GM19467 (cell line): ENCODE measurements at regions not wholly inside any gene's neighbourhood (a gene's known extent, or its start where the extent isn't known, plus 50 kb on each side); places are given as distances from the start of the nearest gene placed in this dataset.
"Not testable (repeated sequence)": the region's sequence is repeated elsewhere in the genome, so short reads cannot be mapped to it uniquely, and the experiment has no call there.

Source experiments
- ATAC-seq: cut with Tn5 transposase; IDR thresholded peaks from one replicate; pipeline ENCODE4 v1.9.1; 2021; ENCODE audit warnings: mild to moderate bottlenecking, moderate library complexity; ENCODE audit not compliant: unreplicated experiment

- ATAC-seq = not testable (repeated sequence)
These were observed 166.4 kb upstream of the TMCC3 start for GRCh38 chr12:94816746-94817145.

- ATAC-seq = no peak
These were observed 165.6 kb upstream of the TMCC3 start for GRCh38 chr12:94815958-94816357.

- no peak for ATAC-seq
These were observed 165.1 kb upstream of the TMCC3 start for GRCh38 chr12:94815450-94815849.

- ATAC-seq = no peak
These were observed 163.0 kb upstream of the TMCC3 start for GRCh38 chr12:94813314-94813713.

GRCh38 chr12:94812345-94812744, 162.0 kb upstream of the TMCC3 start:
- ATAC-seq = no peak

- no peak for ATAC-seq
These were observed 161.3 kb upstream of the TMCC3 start for GRCh38 chr12:94811611-94812010.

GRCh38 chr12:94807951-94808350, 157.6 kb upstream of the TMCC3 start:
- no peak for ATAC-seq

- ATAC-seq = no peak
These were observed 156.3 kb upstream of the TMCC3 start for GRCh38 chr12:94806617-94807016.

GRCh38 chr12:94805749-94806529, 155.6 kb upstream of the TMCC3 start:
- ATAC-seq = no peak

- no peak for ATAC-seq
These were observed 153.6 kb upstream of the TMCC3 start for GRCh38 chr12:94803939-94804338.

GRCh38 chr12:94802796-94803195, 152.4 kb upstream of the TMCC3 start:
- ATAC-seq = no peak

- no peak for ATAC-seq
These were observed 151.4 kb upstream of the TMCC3 start for GRCh38 chr12:94801745-94802144.

GRCh38 chr12:94799136-94799535, 148.8 kb upstream of the TMCC3 start:
- ATAC-seq = no peak

GRCh38 chr12:94798113-94798512, 147.8 kb upstream of the TMCC3 start:
- no peak for ATAC-seq

- no peak for ATAC-seq
These were observed 145.2 kb upstream of the TMCC3 start for GRCh38 chr12:94795520-94795919.

- no peak for ATAC-seq
These were observed 144.7 kb upstream of the TMCC3 start for GRCh38 chr12:94795044-94795443.

- ATAC-seq = no peak
These were observed 142.8 kb upstream of the TMCC3 start for GRCh38 chr12:94793191-94793595.

GRCh38 chr12:94792693-94793092, 142.3 kb upstream of the TMCC3 start:
- no peak for ATAC-seq

GRCh38 chr12:94791933-94792332, 141.6 kb upstream of the TMCC3 start:
- no peak for ATAC-seq

- ATAC-seq = no peak
These were observed 140.5 kb upstream of the TMCC3 start for GRCh38 chr12:94790825-94791224.

- no peak for ATAC-seq
These were observed 140.0 kb upstream of the TMCC3 start for GRCh38 chr12:94790370-94790769.

GRCh38 chr12:94789510-94790225, 139.3 kb upstream of the TMCC3 start:
- no peak for ATAC-seq
